HCT116 (cell line): ENCODE measurements at regions not wholly inside any gene's neighbourhood (a gene's known extent, or its start where the extent isn't known, plus 50 kb on each side); places are given as distances from the start of the nearest gene placed in this dataset.

Experiments used
- ATAC-seq: fragments of 200-7000 bp; cut with Tn5 transposase; 2 replicates; pipeline ENCODE4 v1.9.1; 2020; ENCODE audit warnings: mild to moderate bottlenecking, moderate library complexity
- BruUV-seq: library from RNA; stranded (reverse); fragments of 400-500 nt; replicated peaks from 2 replicates; lab custom pipeline; 2021; lab: Mats Ljungman, UMichigan
- CTCF ChIA-PET: fragments of 300-600 bp; sonication (Branson Sonifier 250); formaldehyde crosslinking; loops from one replicate; lab custom pipeline; 2021; ENCODE audit warnings: antibody characterized with exemption; lab: Charles Lee
- POLR2A ChIA-PET: fragments of 300-600, 350-600 bp; sonication (Branson Sonifier 250); formaldehyde crosslinking; loops from one replicate; lab custom pipeline; 2021; ENCODE audit warnings: antibody characterized with exemption; lab: Charles Lee
- RAD21 ChIA-PET, 2 experiments: fragments of 300-600 bp; sonication (Branson Sonifier 250); formaldehyde crosslinking; loops; one replicate each; lab custom pipeline; 2023; ENCODE audit warnings: low total read pairs in 2 of 2; ENCODE audit not compliant: uncharacterized antibody in 2 of 2, unreplicated experiment in 2 of 2, low non-redundant PET in 1 of 2; lab: Charles Lee
- DNase-seq: peaks from one replicate; pipeline ENCODE4 v3.0.0-alpha.2; 2010; ENCODE audit warnings: low read depth, low spot score
- H2AFZ ChIP-seq: fragments of 200-600 bp; shearing (Covaris generic), sonication (generic); 2 replicates; pipeline ENCODE4 v1.6.1; 2017; ENCODE audit warnings: low read depth, mixed run types, mixed read lengths, antibody characterized with exemption, low read length; ENCODE audit not compliant: poor library complexity, severe bottlenecking
- H3K27ac ChIP-seq: 2 replicates; pipeline ENCODE4 v1.5.1; 2012; ENCODE audit warnings: low read depth, low read length
- H3K27me3 ChIP-seq: fragments of 200-600 bp; sonication (generic); 2 replicates; pipeline ENCODE4 v1.6.1; 2016; ENCODE audit warnings: mixed run types, low read length, mixed read lengths; ENCODE audit not compliant: insufficient read depth
- H3K36me3 ChIP-seq, 2 experiments: fragments of 200-500 bp in 1 of 2; fragments of 200-600 bp in 1 of 2; sonication (Bioruptor generic) in 1 of 2; sonication (generic) in 1 of 2; 2 replicates each; pipeline versions ENCODE4 v1.5.1 to v1.6.1; 2014 to 2016; ENCODE audit warnings: low read length in 2 of 2, inconsistent platforms in 1 of 2, mixed read lengths in 1 of 2, mixed run types in 1 of 2; ENCODE audit not compliant: insufficient read depth in 2 of 2, control insufficient read depth in 1 of 2
- H3K4me1 ChIP-seq, 2 experiments: fragments of 200-600 bp in 1 of 2; sonication (generic) in 1 of 2; 2 replicates each; pipeline versions ENCODE4 v1.5.1 to v1.6.1; 2012 to 2017; ENCODE audit warnings: low read length in 2 of 2, inconsistent platforms in 1 of 2, mild to moderate bottlenecking in 1 of 2, mixed read lengths in 1 of 2, mixed run types in 1 of 2, moderate library complexity in 1 of 2; ENCODE audit not compliant: insufficient read depth in 2 of 2, control insufficient read depth in 1 of 2
- H3K4me2 ChIP-seq: fragments of 200-600 bp; sonication (generic); 2 replicates; pipeline ENCODE4 v1.6.1; 2017; ENCODE audit warnings: mixed run types, low read length, mixed read lengths
- H3K4me3 ChIP-seq, 2 experiments: fragments of 200-600 bp in 1 of 2; sonication (generic) in 1 of 2; replicated peaks in 1 of 2; 2 replicates each; pipeline ENCODE4 v1.5.1; 2011 to 2016; ENCODE audit warnings: low read length in 2 of 2, control low read depth in 1 of 2, low read depth in 1 of 2, mild to moderate bottlenecking in 1 of 2, mixed read lengths in 1 of 2, mixed run types in 1 of 2
- H3K79me2 ChIP-seq: fragments of 200-600 bp; sonication (generic); 2 replicates; pipeline ENCODE4 v1.6.1; 2017; ENCODE audit warnings: mild to moderate bottlenecking, mixed run types, low read length, moderate library complexity, mixed read lengths; ENCODE audit not compliant: insufficient read depth
- H3K9ac ChIP-seq: fragments of 200-600 bp; sonication (generic); 2 replicates; pipeline ENCODE4 v1.6.1; 2016; ENCODE audit warnings: low read length, mixed read lengths
- H3K9me2 ChIP-seq: fragments of 200-600 bp; sonication (generic), shearing (Covaris generic); 2 replicates; pipeline ENCODE4 v1.6.1; 2017; ENCODE audit warnings: mixed run types, mild to moderate bottlenecking, moderate library complexity; ENCODE audit not compliant: insufficient read depth
- H3K9me3 ChIP-seq, 2 experiments: fragments of 200-500 bp in 1 of 2; fragments of 200-600 bp in 1 of 2; sonication (Bioruptor generic) in 1 of 2; sonication (generic) in 1 of 2; 2 replicates each; pipeline ENCODE4 v1.6.1; 2014 to 2017; ENCODE audit warnings: low read length in 2 of 2, mixed read lengths in 2 of 2, inconsistent platforms in 1 of 2, low read depth in 1 of 2, mild to moderate bottlenecking in 1 of 2, mixed run types in 1 of 2, moderate library complexity in 1 of 2; ENCODE audit not compliant: control insufficient read depth in 1 of 2, insufficient read depth in 1 of 2
- H4K20me1 ChIP-seq: fragments of 200-600 bp; sonication (generic), shearing (Covaris generic); 2 replicates; pipeline ENCODE4 v1.6.1; 2017; ENCODE audit warnings: mixed run types, mild to moderate bottlenecking, moderate library complexity; ENCODE audit not compliant: insufficient read depth
- ATF3 ChIP-seq: IDR thresholded peaks from 2 replicates; pipeline ENCODE4 v1.6.1; 2012
- CBX3 ChIP-seq: IDR thresholded peaks from 2 replicates; pipeline ENCODE4 v1.6.1; 2012; ENCODE audit warnings: low read depth
- CEBPB ChIP-seq: IDR thresholded peaks from 2 replicates; pipeline ENCODE4 v1.6.1; 2012; ENCODE audit warnings: low read depth
- CTCF ChIP-seq, 3 experiments: fragments of 200-600 bp in 1 of 3; sonication (generic) in 1 of 3; IDR thresholded peaks in 2 of 3; conservative IDR thresholded peaks in 1 of 3; 2 replicates each; pipeline ENCODE4 v1.5.1; 2012 to 2017; ENCODE audit warnings: low read depth in 2 of 3, low read length in 2 of 3, antibody characterized with exemption in 1 of 3, borderline replicate concordance in 1 of 3, control low read depth in 1 of 3, mild to moderate bottlenecking in 1 of 3, mixed read lengths in 1 of 3, mixed run types in 1 of 3, moderate library complexity in 1 of 3; ENCODE audit not compliant: insufficient read depth in 1 of 3
- EGR1 ChIP-seq: IDR thresholded peaks from 2 replicates; pipeline ENCODE4 v1.6.1; 2012; ENCODE audit warnings: low read depth
- EZH2phosphoT487 ChIP-seq: fragments of 200-600 bp; IDR thresholded peaks from 2 replicates; pipeline ENCODE4 v1.6.1; 2018; ENCODE audit warnings: antibody characterized with exemption, borderline replicate concordance
- JUND ChIP-seq: IDR thresholded peaks from 2 replicates; pipeline ENCODE4 v1.6.1; 2012
- MAX ChIP-seq: IDR thresholded peaks from 2 replicates; pipeline ENCODE4 v1.6.1; 2012
- POLR2AphosphoS5 ChIP-seq: IDR thresholded peaks from 2 replicates; pipeline ENCODE4 v1.6.1; 2011; ENCODE audit warnings: mild to moderate bottlenecking, low read depth, low read length, moderate library complexity
- SRF ChIP-seq: IDR thresholded peaks from 2 replicates; pipeline ENCODE4 v1.6.1; 2012; ENCODE audit warnings: low read depth
- TCF7L2 ChIP-seq: IDR thresholded peaks from 2 replicates; pipeline ENCODE4 v1.7.0; 2011; ENCODE audit warnings: borderline replicate concordance, inconsistent platforms; ENCODE audit not compliant: insufficient read depth, insufficient read length; ENCODE audit errors: extremely low read depth
- ZBTB33 ChIP-seq: IDR thresholded peaks from 2 replicates; pipeline ENCODE4 v1.6.1; 2011; ENCODE audit warnings: mild to moderate bottlenecking, low read length, moderate library complexity; ENCODE audit not compliant: insufficient replicate concordance; ENCODE audit errors: extremely low read depth
- ZFX ChIP-seq: fragments of 450-650 bp; IDR thresholded peaks from 2 replicates; pipeline ENCODE4 v1.6.1; 2017
- intact Hi-C: fragments of 100-400 bp; cut with micrococcal nuclease; formaldehyde crosslinking; loops from 2 replicates; pipeline ENCODE4 v1.10.0; 2022

- Histone ChIP-seq H3K4me2 (no peak overlapping the region), H3K9ac (no peak overlapping the region), H4K20me1 (no peaks in the 10 kb centered on the region), H3K27me3 (peaks cover 18% of the 10 kb centered on the region; the same call in 1 of the 2 replicates), H3K4me3 (no peak overlapping the region), H3K36me3 (no peaks in the 10 kb centered on the region), H3K9me3 (no peaks in the 10 kb centered on the region), H3K79me2 (no peaks in the 10 kb centered on the region), H2AFZ (no peak overlapping the region), H3K9me2 (no peaks in the 10 kb centered on the region), H3K4me1 (no peaks in the 10 kb centered on the region), H3K27ac (no peak overlapping the region)
- no TSS peak for BruUV-seq
- ATAC-seq (no peak), DNase-seq (no peak)
- intact Hi-C loops = no loop called here
- ChIA-PET RAD21 (no interaction called here), POLR2A (no interaction called here), CTCF (no interaction called here)
- TF ChIP-seq ZFX = no peak
- no peak for TF ChIP-seq SRF
- no peak for TF ChIP-seq EZH2phosphoT487
- TF ChIP-seq JUND = no peak
- no peak for TF ChIP-seq ATF3
- TF ChIP-seq MAX = no peak
- no peak for TF ChIP-seq EGR1
- no peak for TF ChIP-seq CTCF (IDR thresholded peaks at IDR 0.05 in 2 of 3, conservative IDR thresholded peaks at IDR 0.05 in 1 of 3; ENCODE audit: borderline replicate concordance in 1 of 3, insufficient read depth in 1 of 3, low read depth in 2 of 3, low read length in 2 of 3)
- TF ChIP-seq CEBPB = no peak
- TF ChIP-seq POLR2AphosphoS5 = no peak
- TF ChIP-seq TCF7L2 = no peak
- no peak for TF ChIP-seq ZBTB33
- no peak for TF ChIP-seq CBX3
Measured at GRCh38 chr3:117914540-117915100, 1120.0 kb downstream of the IGSF11 start.
